Endothelial cell of umbilical vein (primary cell): ENCODE measurements at regions not wholly inside any gene's neighbourhood (a gene's known extent, or its start where the extent isn't known, plus 50 kb on each side); places are given as distances from the start of the nearest gene placed in this dataset.

Source experiments
- BruUV-seq: library from RNA; stranded (reverse); fragments of 400-500 nt; replicated peaks from 2 replicates; lab custom pipeline; 2021; lab: Mats Ljungman, UMichigan
- CTCF ChIA-PET: fragments of 300-600, 350-600 bp; sonication (Branson Sonifier 250); formaldehyde crosslinking; loops from one replicate; lab custom pipeline; 2021; ENCODE audit warnings: antibody characterized with exemption, inconsistent platforms; lab: Charles Lee
- POLR2A ChIA-PET: fragments of 300-600, 350-600 bp; sonication (Branson Sonifier 250); formaldehyde crosslinking; loops from one replicate; lab custom pipeline; 2021; ENCODE audit warnings: antibody characterized with exemption, inconsistent platforms; lab: Charles Lee
- DNase-seq: peaks from one replicate; pipeline ENCODE4 v3.0.0-alpha.2; 2011; ENCODE audit warnings: low read depth, low spot score
- FAIRE-seq: peaks from 2 replicates; lab custom pipeline; 2011; peaks lifted over from hg19 to GRCh38; lab: Jason Lieb, UNC
- H2AFZ ChIP-seq: 2 replicates; pipeline ENCODE4 v1.6.0; 2012; ENCODE audit warnings: low read depth, low read length, control low read depth, inconsistent platforms
- H3K27ac ChIP-seq: 2 replicates; pipeline ENCODE4 v1.5.1; 2011; ENCODE audit warnings: low read depth, mild to moderate bottlenecking, control low read depth, low read length, moderate library complexity; ENCODE audit not compliant: insufficient read depth
- H3K27me3 ChIP-seq, 2 experiments: 2 replicates each; pipeline versions ENCODE4 v1.6.0 to v1.6.1; 2011; ENCODE audit warnings: low read length in 2 of 2, mixed read lengths in 1 of 2; ENCODE audit not compliant: control insufficient read depth in 2 of 2, insufficient read depth in 2 of 2
- H3K36me3 ChIP-seq, 2 experiments: 2 replicates in 1 of 2; 3 replicates in 1 of 2; pipeline ENCODE4 v1.5.1; 2011; ENCODE audit warnings: low read length in 2 of 2, mild to moderate bottlenecking in 1 of 2, moderate library complexity in 1 of 2; ENCODE audit not compliant: control insufficient read depth in 2 of 2, insufficient read depth in 2 of 2; ENCODE audit errors: extremely low read depth in 1 of 2
- H3K4me1 ChIP-seq: 3 replicates; pipeline ENCODE4 v1.5.1; 2011; ENCODE audit warnings: mild to moderate bottlenecking, low read length; ENCODE audit not compliant: control insufficient read depth, insufficient read depth; ENCODE audit errors: extremely low read depth
- H3K4me2 ChIP-seq: 2 replicates; pipeline ENCODE4 v1.6.1; 2011; ENCODE audit warnings: low read length, control low read depth, mixed read lengths; ENCODE audit not compliant: insufficient read depth
- H3K4me3 ChIP-seq, 3 experiments: fragments of 200-600 bp in 1 of 3; sonication (generic), shearing (Covaris generic) in 1 of 3; replicated peaks in 1 of 3; 2 replicates each; pipeline ENCODE4 v1.5.1; 2011 to 2016; ENCODE audit warnings: control low read depth in 3 of 3, low read length in 3 of 3, mild to moderate bottlenecking in 2 of 3, inconsistent platforms in 1 of 3, low read depth in 1 of 3, moderate library complexity in 1 of 3; ENCODE audit not compliant: insufficient read depth in 1 of 3
- H3K79me2 ChIP-seq: 2 replicates; pipeline ENCODE4 v1.6.0; 2012; ENCODE audit warnings: low read length, inconsistent platforms; ENCODE audit not compliant: control insufficient read depth, insufficient read depth
- H3K9ac ChIP-seq: replicated peaks from 2 replicates; pipeline ENCODE3; 2011; ENCODE audit warnings: low read length, control low read depth; ENCODE audit not compliant: insufficient read depth; ENCODE audit errors: extremely low read depth
- H3K9me1 ChIP-seq: replicated peaks from 3 replicates; pipeline ENCODE4 v1.6.0; 2011; ENCODE audit warnings: mild to moderate bottlenecking, low read length; ENCODE audit not compliant: control insufficient read depth, insufficient read depth; ENCODE audit errors: extremely low read depth
- H3K9me3 ChIP-seq: replicated peaks from 2 replicates; pipeline ENCODE4 v1.5.1; 2012; ENCODE audit warnings: low read length, inconsistent platforms; ENCODE audit not compliant: control insufficient read depth, insufficient read depth
- H4K20me1 ChIP-seq: replicated peaks from 2 replicates; pipeline ENCODE3; 2011; ENCODE audit warnings: mild to moderate bottlenecking, low read length; ENCODE audit not compliant: control insufficient read depth, insufficient read depth; ENCODE audit errors: extremely low read depth
- CTCF ChIP-seq, 2 donors: IDR thresholded peaks; 1 replicate in 1 of 2; 2 replicates in 1 of 2; pipeline ENCODE4 v1.5.1; 2011; ENCODE audit warnings: low read length in 2 of 2, mild to moderate bottlenecking in 2 of 2, moderate library complexity in 2 of 2, control low read depth in 1 of 2, inconsistent platforms in 1 of 2, low read depth in 1 of 2; ENCODE audit not compliant: insufficient read depth in 1 of 2; ENCODE audit errors: extremely low read depth in 1 of 2
- EZH2 ChIP-seq: IDR thresholded peaks from 2 replicates; pipeline ENCODE4 v1.6.1; 2012; ENCODE audit warnings: borderline replicate concordance, low read depth, mild to moderate bottlenecking, moderate library complexity, low read length, inconsistent platforms; ENCODE audit not compliant: severe bottlenecking
- FOS ChIP-seq: IDR thresholded peaks from 2 replicates; pipeline ENCODE4 v1.6.1; 2011; ENCODE audit warnings: mild to moderate bottlenecking, low read length, moderate library complexity, borderline replicate concordance; ENCODE audit not compliant: insufficient read depth
- GATA2 ChIP-seq: IDR thresholded peaks from 2 replicates; pipeline ENCODE4 v1.7.0; 2011; ENCODE audit warnings: low read depth, mild to moderate bottlenecking, moderate library complexity, mixed read lengths, low read length; ENCODE audit not compliant: insufficient read length, insufficient read depth
- JUN ChIP-seq: IDR thresholded peaks from 2 replicates; pipeline ENCODE4 v1.6.1; 2011; ENCODE audit warnings: borderline replicate concordance, low read depth; ENCODE audit not compliant: insufficient read length, insufficient read depth
- MAX ChIP-seq: IDR thresholded peaks from 2 replicates; pipeline ENCODE4 v1.6.1; 2011; ENCODE audit not compliant: insufficient read depth, insufficient read length
- MYC ChIP-seq: IDR thresholded peaks from one replicate; pipeline ENCODE4 v1.6.1; 2011; ENCODE audit warnings: mild to moderate bottlenecking, low read depth, low read length
- POLR2A ChIP-seq: IDR thresholded peaks from 2 replicates; pipeline ENCODE4 v1.6.1; 2012; ENCODE audit warnings: low read depth, mild to moderate bottlenecking, control low read depth, low read length
- POLR2AphosphoS5 ChIP-seq: IDR thresholded peaks from 2 replicates; pipeline ENCODE4 v1.6.1; 2012; ENCODE audit warnings: low read depth, mild to moderate bottlenecking, control low read depth, low read length, moderate library complexity; ENCODE audit not compliant: insufficient read depth
- dilution Hi-C: fragments of 300-500 bp; cut with MboI; formaldehyde crosslinking; loops from one replicate; pipeline ENCODE4 v1.15.0; 2019; ENCODE audit warnings: low sequenced_read_pairs; ENCODE audit not compliant: extremely low pct_ligation_motif_present
- intact Hi-C: fragments of 100-400 bp; cut with micrococcal nuclease; formaldehyde crosslinking; loops from one replicate; pipeline ENCODE4 v1.10.0; 2022

DNA sequence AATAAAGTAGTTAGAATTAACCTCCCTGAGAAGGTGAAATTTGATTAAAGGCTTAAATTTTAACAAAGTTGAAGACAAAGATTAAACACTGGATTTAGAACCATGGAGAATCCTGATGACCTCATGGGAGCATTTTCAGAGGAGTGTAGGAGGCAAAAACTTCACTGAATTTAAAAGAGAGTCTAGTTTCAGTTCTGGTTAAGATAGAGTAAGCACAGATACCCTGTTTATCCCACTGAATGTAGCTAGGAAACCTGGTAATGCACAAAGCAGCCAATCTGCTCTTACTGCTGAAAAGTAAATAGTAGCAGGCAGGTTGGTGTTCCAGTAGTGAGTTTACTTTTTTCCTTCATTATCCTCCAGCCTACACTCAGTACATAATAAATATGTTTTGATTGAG is 654.9 kb upstream of the SYT4 start:
- Histone ChIP-seq H2AFZ (no peak overlapping the region), H3K9ac (no peak overlapping the region), H3K9me3 (no peaks in the 10 kb centered on the region), H3K4me3 (no peak overlapping the region), H3K79me2 (no peaks in the 10 kb centered on the region), H3K27me3 (no peaks in the 10 kb centered on the region), H4K20me1 (no peaks in the 10 kb centered on the region), H3K4me2 (no peak overlapping the region), H3K27ac (no peak overlapping the region), H3K4me1 (no peaks in the 10 kb centered on the region), H3K36me3 (no peaks in the 10 kb centered on the region), H3K9me1 (no peaks in the 10 kb centered on the region)
- ChIA-PET CTCF (no interaction called here), POLR2A (no interaction called here)
- no TSS peak for BruUV-seq
- intact Hi-C loops (no loop called here), dilution Hi-C loops (no loop called here)
- TF ChIP-seq POLR2A (no peak), FOS (no peak), CTCF (IDR thresholded peaks at IDR 0.05; ENCODE audit: extremely low read depth in 1 of 2, insufficient read depth in 1 of 2, low read depth in 1 of 2, low read length in 2 of 2) (no peak), MYC (no peak), JUN (no peak), MAX (no peak), EZH2 (no peak), POLR2AphosphoS5 (no peak), GATA2 (no peak)
- DNase-seq (no peak), FAIRE-seq (no peak)
